HG02759 (cell line): ENCODE measurements at regions not wholly inside any gene's neighbourhood (a gene's known extent, or its start where the extent isn't known, plus 50 kb on each side); places are given as distances from the start of the nearest gene placed in this dataset.

Source experiments
- ATAC-seq: cut with Tn5 transposase; IDR thresholded peaks from one replicate; pipeline ENCODE4 v1.9.1; 2021; ENCODE audit warnings: mild to moderate bottlenecking, moderate library complexity; ENCODE audit not compliant: unreplicated experiment

DNA sequence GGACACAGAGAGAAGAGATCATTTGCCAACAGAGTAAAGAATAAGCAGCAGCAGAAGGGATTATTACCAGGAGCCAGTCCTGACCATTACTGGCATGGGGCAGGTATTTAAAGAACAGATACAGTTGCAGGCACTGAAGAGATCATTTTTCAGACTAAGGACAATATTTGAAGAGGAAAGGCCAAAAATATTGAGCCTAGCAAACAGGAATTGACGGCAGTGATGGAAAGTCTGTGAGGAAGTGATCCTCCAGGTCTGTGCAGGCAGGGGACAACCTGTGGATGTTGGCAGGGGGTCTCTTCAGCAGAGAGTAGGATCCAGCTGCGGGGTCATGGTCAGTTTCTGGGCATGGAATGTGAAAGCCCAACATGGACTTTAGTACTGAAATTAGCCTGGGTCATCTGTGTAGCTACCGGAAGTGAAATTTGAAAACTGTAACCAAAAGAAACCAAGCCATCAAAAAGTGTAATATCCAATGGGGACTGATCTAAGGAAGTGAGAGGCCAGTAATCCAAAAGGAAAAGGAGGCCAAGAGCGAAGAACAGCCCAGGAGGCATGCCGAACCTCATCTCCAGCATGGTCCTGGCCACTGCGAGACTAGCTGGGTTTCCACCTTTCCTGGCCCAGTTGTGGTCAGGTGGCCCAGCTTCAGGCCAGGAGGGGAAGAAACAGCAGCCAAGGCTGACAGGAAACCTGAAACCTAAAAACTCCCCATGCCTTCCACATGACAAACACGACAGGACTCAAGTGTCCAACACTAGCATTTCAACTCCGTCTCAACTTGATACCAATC lies 115.1 kb upstream of the TNFAIP3 start:
- no peak for ATAC-seq

DNA sequence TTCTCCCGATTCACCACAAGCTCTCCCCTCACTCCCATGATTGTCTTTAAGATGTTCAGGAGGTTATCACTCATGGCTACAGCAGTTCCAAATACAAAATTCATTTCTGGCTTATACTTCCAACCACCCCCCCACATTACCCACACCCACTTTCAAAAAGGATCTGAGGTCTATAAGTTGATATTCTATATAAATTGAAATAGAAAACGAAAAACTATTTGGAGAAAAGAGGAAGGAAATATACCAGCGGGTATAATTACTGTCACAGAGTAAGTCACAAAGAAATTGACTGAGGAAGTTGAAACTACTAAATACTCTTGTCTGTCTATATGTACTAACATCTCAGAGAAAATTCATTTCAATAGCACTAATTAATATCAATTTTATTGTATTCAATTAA lies 112.7 kb upstream of the TNFAIP3 start:
- ATAC-seq: peak; percentile 54

DNA sequence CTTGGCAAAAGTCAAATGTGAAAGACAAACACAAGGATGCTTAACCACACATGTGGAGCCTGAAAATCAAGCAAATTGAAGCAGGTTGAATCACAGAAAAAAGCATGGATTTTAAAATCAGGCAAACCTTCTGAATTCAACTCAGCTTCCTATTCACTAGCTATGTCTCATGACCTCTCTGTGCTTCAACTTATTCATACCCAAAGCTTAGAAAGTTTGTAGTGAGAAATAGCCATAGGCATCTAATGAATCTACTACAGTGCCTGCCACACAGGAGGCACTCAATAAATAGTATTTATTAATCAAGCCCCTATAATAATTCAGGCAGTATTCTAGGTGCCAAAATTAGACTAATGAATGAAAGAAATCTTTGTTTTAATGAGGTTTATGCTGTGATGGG lies 112.2 kb upstream of the TNFAIP3 start:
- peak; percentile 14 for ATAC-seq

DNA sequence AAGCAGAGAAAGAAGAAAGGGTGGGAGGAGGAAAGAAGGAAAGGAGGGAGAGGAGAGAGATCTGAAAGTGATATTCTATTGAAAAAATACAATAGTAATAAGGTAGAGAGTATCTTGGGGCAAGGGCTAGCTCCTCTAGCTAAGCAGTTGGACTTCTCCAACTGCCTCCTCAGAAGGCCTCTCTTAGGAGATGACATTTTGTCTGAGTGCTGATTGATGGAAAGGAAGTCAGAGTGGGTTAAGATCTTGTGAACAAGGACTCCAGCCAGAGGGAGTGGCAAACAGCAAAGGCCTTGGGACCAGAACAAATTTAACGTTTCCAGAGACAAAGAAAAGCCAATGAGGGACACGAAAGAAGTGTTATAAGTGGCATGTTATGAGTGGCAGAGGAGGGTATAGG lies 111.8 kb upstream of the TNFAIP3 start:
- no peak for ATAC-seq

DNA sequence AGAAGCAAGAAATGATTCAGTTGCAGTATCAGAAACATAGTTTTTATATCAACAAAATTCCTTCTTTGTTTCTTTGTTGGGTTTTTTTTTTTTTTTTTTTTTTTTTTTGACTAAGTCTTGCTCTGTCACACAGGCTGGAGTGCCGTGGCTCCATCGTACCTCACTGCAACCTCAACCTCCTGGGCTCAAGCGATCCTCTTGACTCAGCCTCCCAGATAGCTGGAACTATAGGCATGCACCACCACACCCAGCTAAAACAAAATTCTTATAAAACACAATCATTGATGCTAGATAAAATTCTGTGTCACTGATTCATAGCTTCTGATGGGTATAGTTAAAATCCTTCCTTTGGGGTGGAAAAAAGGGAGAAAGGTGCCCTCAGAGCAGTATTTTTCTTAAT lies 110.3 kb upstream of the TNFAIP3 start:
- ATAC-seq: no peak

DNA sequence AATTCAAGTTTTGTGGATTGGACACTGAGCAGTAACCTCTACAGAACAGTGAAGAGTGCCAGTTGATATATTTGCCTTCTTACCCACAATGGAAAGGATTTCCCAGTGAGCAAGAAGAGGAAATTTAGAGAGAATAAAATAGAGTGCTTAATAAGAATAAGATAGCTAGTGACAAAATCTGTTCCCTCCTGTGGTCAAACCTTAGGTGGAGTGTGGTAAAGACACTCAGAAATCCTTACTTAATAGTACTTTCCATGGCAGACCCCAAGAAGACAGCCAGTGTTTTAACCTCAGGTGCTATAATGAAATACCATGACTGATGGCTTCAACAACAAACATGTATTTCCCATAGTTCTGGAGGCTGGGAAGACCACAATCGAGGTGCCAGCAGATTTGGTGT lies 108.4 kb upstream of the TNFAIP3 start:
- ATAC-seq: no peak

DNA sequence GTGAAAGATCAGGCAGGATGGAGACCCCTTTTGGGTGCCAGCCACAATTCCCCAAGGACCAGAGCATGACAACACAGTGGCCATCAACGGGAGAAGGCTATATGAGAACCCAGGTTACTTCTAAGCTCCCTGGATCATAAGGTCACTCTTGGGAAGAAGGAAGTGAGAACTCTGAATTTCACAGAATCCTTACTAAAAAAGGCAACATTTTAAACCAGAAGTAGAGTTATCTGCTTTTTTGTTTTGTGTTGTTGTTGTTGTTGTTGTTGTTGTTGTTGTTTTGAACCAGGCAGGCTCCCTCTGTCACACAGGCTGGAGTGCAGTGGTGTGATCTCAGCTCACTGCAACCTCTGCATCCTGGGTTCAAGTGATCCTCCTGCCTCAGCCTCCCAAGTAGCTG lies 107.4 kb upstream of the TNFAIP3 start:
- ATAC-seq: no peak

DNA sequence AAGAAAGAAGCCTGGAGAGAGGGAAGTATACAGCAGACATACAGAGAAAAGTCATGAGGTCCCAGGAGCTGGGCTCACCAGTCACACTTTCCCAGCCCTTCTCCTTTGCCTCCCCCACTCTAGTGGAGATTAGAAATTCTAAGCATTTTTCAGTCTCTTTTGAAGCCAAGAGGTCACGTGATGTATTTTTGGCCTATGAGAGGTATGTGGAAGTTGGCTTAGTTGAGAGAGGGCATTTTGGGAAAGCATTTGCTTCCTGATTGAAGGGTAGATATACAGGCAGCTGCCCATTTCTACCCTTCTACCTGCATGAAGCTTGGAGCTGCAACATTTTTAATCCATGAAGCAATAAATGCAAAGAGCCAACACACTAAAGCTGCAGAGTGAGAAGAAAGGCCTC lies 106.0 kb upstream of the TNFAIP3 start:
- no peak for ATAC-seq

DNA sequence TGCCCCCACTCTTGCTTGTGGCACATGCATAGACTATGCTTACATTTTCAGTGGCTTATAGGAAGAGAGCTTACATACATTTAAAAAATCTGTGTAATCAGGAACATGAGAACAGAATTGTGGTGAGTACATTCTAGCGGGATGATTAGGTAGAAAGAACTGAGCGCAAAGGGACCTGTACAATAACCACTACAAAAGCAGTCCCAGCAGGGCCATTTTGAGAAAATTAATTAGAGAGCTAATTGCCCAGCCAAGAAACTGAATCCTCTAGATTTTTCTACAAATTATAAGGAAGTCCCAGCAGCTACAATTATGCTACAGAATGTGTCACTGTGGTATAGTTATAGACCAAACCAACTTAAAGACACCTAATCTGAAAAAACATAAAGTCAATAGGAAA lies 105.6 kb upstream of the TNFAIP3 start:
- ATAC-seq: no peak

DNA sequence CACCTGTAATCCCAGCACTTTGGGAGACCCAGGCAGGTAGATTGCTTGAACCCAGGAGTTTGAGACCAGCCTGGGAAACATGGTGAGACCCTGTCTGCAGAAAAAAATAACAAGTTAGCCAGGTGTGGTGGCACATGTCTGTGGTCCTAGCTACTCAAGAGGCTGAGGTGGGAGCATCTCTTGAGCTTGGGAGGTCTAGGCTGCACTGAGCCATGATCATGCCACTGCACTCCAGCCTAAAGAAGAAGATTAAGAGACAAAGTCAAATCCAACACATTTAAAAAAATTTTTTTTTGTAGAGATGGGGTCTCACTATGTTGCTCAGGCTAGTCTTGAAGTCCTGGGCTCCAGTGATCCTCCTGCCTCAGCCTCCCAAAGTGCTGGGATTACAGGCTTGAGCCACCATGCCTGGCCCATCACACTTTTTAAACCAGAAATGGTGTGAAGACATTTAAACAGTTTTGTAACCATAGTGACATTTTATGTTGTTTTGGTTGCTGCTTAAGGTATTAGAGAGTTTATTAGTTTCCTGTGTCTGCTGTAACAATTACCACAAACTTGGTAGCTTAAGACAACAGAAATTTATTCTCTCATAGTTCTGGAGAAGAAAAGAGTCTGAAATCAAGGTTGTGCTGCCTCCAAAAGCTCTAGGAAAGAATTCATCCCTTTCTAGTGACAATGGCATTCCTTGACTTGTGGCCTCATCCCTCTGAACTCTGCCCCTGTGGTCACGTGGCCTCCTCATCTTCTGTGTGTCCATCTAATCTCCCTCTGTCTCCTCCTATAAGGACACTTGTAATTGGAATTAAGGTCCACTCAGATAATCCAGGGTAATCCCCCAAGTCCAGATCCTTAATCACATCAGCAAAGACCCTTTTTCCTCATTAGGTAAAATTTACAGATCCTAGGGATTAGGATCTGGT lies 104.6 kb upstream of the TNFAIP3 start:
- no peak for ATAC-seq

DNA sequence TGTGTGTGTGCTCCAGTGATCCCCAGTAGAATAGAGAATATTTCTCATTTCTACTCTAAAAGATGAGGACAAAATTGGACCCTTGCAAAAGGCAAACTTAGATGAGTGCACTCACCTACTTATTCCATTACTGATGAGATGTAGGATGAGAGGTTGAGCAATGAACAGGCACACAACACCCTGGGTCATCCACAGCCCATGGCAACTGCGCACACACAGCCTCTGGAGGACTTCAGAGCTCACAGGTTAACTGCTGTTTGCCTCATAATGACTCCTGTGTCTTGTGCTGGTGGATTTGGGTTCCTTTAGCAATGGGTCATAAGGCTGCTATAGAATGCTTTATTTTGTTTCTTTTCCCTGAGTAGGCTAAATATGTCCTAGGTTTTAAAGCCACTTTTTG lies 103.6 kb upstream of the TNFAIP3 start:
- no peak for ATAC-seq

DNA sequence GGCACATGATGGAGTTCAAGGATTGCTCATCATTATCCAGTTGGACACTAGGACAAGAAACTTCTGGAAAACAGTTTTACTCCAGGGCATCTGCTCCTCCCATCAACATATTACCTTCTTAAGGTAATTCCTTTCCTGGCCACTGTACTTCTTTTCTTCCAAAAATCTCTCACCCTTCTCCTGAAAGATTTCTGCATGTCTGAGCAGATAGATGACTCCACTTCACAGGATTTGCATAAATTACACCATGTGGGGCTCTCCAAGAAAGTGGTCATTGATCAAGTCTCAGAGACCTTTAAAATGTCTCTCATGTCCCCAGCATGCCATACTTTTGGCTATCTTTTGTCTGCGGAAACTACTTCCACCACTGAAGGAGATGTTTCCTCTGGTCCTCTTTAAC lies 103.2 kb upstream of the TNFAIP3 start:
- ATAC-seq: no peak

DNA sequence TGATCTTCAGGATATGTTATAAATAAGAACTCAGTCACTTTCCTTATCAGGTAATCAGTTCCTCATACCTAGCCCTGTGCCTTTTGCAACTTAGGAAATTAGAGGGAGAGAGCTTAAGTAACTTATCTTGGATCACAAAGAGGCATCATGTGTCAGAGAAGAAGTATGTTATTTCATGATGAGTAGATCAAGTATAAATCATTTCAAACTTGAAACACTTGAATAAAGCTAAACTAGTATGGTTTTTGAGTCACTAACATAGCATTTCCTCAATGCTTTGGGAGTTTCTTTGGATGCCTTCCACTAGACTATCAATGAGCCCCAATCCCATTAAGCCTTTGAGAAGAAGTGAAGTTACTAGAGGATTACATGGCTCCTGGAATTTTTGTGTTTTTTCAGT lies 102.6 kb upstream of the TNFAIP3 start:
- no peak for ATAC-seq

DNA sequence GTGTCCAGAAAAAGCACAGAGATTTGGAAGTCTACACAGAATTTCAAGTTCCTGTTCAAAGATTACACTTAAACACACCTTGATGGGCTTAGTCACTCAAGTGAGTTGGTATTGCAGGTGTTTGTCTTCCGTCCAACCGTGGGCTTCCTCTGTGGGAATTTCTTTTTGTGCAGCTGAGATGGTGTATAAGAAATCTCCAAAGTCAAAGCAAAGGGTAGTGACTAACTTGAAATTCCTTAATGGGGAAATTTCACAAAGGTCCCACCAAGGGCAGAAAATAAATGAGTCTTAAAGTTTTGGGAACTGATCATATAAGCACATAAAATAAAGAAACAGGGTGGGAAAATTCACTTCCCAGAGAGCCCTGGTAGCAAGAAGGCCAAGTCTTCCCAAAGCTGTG lies 102.0 kb upstream of the TNFAIP3 start:
- ATAC-seq: no peak

DNA sequence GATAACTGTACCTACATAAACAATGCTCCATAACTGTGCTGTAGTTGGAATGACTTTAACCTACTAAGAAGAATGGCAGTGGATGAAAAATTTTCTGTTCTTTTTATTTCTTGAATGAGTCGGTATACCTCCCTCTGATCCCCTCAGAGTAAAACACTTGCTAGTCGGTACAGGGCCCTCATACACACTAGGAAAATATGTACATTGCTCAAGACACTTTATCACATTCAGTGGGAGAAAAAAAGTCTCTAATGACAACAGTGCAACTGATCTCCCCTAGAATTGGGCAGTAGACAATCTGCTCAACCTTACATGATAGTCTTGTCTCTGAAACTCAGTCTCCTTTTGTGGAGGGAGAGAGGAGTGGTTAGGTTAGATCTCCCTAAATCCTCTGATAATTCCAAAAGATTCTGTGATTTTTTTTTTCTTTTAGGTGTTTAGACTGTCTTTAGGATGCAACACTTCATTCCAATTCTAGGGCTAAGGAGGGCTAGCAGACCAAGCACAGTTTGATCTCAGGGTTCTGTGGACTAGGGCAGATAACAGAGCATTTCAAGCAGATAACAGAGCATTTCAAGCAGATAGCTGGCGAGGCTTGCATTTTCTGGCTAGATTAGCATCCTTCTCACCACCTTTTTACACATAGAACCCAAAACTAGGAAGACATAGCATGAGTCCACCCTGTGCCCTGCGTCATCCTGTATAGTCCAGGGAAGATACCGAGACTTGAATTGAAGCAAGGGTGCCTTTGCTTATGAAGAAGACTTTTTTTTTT lies 100.3 kb upstream of the TNFAIP3 start:
- ATAC-seq: no peak

DNA sequence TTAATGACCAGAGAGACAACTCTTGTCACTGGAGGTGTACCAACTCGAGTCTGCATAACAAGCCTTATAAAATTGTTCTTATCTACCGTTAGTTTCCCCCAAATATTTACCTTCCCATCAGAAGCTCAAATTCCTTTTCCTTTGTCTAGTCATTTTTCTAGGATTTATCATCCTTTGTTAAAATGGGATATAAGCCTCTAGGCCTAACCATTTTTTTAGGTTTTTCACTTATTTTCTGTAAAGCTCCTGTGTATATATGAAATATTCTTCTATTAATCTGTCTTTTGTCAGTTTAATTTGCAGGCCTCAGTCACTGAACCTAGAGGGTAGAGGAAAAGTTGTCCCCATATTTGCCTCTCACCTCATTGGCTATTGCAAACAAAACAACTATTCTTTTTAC lies 99.6 kb upstream of the TNFAIP3 start:
- no peak for ATAC-seq

DNA sequence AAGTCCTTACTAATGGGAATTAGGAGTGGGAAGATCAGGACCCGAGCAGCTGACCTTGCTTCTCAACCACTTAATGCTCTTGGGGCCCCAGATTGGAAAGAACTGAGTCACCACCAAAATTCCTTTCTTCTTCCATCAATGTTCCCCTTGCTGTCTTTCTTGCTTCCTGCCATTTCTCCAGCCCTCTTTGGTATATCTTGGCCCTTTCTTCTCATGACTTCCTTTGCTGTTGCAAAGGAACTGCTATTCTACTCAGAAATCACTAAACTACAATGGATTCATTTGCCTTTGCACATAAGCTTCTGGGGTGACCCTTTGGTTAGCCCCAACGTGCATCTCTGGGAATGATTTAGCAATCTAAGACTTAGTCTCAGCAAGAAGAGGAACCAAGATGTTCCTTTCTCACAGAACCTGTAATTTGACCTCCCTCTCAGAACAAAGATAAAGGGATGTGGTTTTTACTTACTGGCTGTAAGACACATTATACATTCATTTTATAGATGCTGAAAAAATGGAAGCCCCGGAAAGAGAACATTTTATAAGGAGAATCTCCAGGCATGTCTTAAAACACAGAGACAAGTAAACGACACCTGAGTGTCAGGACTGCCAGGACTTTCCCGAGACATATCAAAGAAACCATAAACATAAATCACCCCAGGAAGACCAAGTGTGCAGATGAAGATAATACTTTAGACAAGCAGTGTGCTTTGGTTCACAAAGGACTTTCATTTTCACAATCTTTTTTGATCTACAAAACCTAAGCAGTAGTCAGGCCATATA lies 99.0 kb upstream of the TNFAIP3 start:
- peak; percentile 68 for ATAC-seq

DNA sequence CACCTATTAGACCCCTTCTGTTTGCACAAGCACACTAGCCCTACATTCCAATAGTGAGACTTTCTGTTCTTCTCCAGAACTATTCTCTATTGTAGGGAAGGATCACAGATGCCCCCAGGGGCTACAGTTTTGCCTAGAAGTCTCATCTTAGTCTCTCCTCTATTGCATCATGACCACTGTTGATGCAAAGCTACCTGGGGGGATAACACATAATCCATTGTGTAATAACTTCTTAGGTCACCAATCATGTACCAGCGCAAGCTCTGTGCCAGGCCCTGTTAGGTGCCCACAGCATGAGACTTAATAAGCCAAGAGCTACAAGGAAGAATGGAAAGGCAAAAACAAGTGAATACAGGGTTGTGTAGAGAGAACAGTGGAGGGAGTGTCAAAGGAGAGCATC lies 98.1 kb upstream of the TNFAIP3 start:
- ATAC-seq: no peak

DNA sequence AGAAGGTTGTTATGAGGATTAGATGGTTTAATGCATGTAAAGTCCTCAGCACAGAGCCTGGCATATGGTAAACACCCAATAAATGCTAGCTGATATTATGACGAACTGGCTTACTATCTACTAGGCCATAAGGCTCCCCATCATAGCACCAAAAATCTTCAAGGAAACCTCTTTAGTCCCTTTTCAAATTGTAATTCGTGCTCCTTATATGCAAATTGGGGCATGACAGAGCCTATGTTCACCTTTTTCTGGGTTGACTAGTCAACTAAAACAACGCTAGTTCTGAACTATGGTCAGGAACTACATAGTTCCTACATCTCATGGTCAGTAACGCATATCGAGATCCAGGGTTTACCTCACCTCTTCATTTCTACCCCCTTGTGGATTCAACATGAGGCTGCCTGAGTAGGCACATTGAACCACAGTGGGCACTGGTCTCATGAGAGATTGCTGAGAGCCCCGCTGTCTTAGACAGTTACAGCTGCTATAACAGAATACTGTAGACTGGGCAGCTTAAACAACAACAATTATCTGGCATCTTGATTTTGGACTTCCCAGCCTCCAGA lies 97.2 kb upstream of the TNFAIP3 start:
- ATAC-seq: peak; percentile 49

DNA sequence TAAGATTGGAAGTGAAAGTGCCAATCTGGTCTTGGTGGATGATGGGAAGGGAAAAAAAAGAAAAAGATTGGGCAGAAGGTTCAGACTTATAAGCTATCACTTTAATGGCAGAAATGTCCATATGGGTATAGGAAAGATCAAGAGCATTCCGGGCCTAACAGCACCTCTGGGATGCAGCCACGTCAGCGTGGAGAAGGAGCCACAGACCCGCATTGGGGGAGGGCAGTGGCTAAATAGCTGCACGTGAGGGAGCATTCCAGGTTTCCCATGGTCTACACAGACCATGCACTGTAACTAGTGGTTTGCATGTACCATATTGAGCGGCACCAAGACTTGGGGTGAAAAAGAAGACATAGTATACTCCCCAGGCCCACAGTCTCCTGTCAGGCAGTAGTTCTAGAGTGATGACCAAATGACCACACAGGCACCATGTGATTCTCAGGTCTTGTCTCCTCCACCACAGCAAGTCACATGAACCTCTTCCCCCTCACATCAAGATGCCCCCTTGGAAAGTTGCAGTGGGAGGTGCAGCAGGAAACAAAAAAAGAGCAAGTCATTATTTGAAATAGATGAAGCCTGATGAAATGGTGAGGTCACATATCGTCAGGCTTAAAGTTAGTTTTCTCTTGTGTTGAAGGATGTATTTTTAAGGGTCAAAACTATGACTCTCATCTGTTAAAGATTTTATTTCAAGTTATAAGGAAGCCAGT lies 94.4 kb upstream of the TNFAIP3 start:
- ATAC-seq: no peak
